Nucleus accumbens (tissue), 56 donors: ENCODE measurements at regions not wholly inside any gene's neighbourhood (a gene's known extent, or its start where the extent isn't known, plus 50 kb on each side); places are given as distances from the start of the nearest gene placed in this dataset.
"Not testable (repeated sequence)": the region's sequence is repeated elsewhere in the genome, so short reads cannot be mapped to it uniquely, and the experiment has no call there.

Experiments
- DNase-seq, 56 donors: peaks; one replicate each; lab custom pipeline; 2025; lab: John Stamatoyannopoulos, UW

- not testable (repeated sequence) for DNase-seq
Observed at GRCh38 chr1:120357046-120357445, 57.8 kb upstream of the NBPF8 start.

GRCh38 chr1:120356170-120356569 lies 58.7 kb upstream of the NBPF8 start:
- peak in 5 of 56 donors; percentile 0 to 23 (median 15) for DNase-seq

GRCh38 chr1:120354618-120355184 lies 60.1 kb upstream of the NBPF8 start:
- peak in 28 of 56 donors; percentile 4 to 81 (median 47) for DNase-seq

- peak in 1 of 56 donors; percentile 8 for DNase-seq
Observed at GRCh38 chr1:120342231-120343073, 72.4 kb upstream of the NBPF8 start.

GRCh38 chr1:120341756-120342155 lies 73.1 kb upstream of the NBPF8 start:
- DNase-seq = peak in 3 of 56 donors; percentile 2 to 29 (median 4)

- DNase-seq = not testable (repeated sequence)
Observed at GRCh38 chr1:120340838-120341751, 73.7 kb upstream of the NBPF8 start.

- not testable (repeated sequence) for DNase-seq
Observed at GRCh38 chr1:120315738-120316137, 99.1 kb upstream of the NBPF8 start.

GRCh38 chr1:120311930-120312329 lies 102.9 kb upstream of the NBPF8 start:
- DNase-seq = not testable (repeated sequence)

- not testable (repeated sequence) for DNase-seq
Observed at GRCh38 chr1:120308940-120309578, 105.8 kb upstream of the NBPF8 start.

GRCh38 chr1:120305046-120305445 lies 109.8 kb upstream of the NBPF8 start:
- DNase-seq = not testable (repeated sequence)

GRCh38 chr1:120304341-120304740 lies 110.5 kb upstream of the NBPF8 start:
- not testable (repeated sequence) for DNase-seq

- not testable (repeated sequence) for DNase-seq
Observed at GRCh38 chr1:120299433-120300057, 115.3 kb upstream of the NBPF8 start.

- not testable (repeated sequence) for DNase-seq
Observed at GRCh38 chr1:120298487-120298886, 116.3 kb upstream of the NBPF8 start.

- DNase-seq = not testable (repeated sequence)
Observed at GRCh38 chr1:120297345-120297953, 117.4 kb upstream of the NBPF8 start.

GRCh38 chr1:120290105-120290504 lies 113.8 kb upstream of the SEC22B start:
- not testable (repeated sequence) for DNase-seq

- DNase-seq = not testable (repeated sequence)
Observed at GRCh38 chr1:120289601-120290074, 113.3 kb upstream of the SEC22B start.

GRCh38 chr1:120288814-120289600 lies 112.7 kb upstream of the SEC22B start:
- DNase-seq = not testable (repeated sequence)

GRCh38 chr1:120288167-120288566 lies 111.8 kb upstream of the SEC22B start:
- DNase-seq = not testable (repeated sequence)
